Gastrocnemius medialis (tissue), 4 donors: ENCODE measurements at regions not wholly inside any gene's neighbourhood (a gene's known extent, or its start where the extent isn't known, plus 50 kb on each side); places are given as distances from the start of the nearest gene placed in this dataset.

ENCODE experiments used
- CTCF ChIP-seq, 5 experiments: fragments of 450-650 bp in 3 of 5; fragments of 200-600 bp in 2 of 5; sonication (generic) in 2 of 5; IDR thresholded peaks in 4 of 5; conservative IDR thresholded peaks in 1 of 5; 1 replicate in 4 of 5; 2 replicates in 1 of 5; pipeline ENCODE4 v1.5.1; 2016 to 2019; ENCODE audit warnings: antibody characterized with exemption in 5 of 5, mild to moderate bottlenecking in 3 of 5, moderate library complexity in 3 of 5
- POLR2A ChIP-seq, 2 donors: fragments of 450-650 bp; IDR thresholded peaks; one replicate each; pipeline ENCODE4 v1.6.1; 2017; ENCODE audit warnings: antibody characterized with exemption in 2 of 2, mild to moderate bottlenecking in 2 of 2, moderate library complexity in 2 of 2

GRCh38 chr12:92434607-92435025, 268.2 kb upstream of the PLEKHG7 start:
- TF ChIP-seq CTCF (IDR thresholded peaks at IDR 0.05 in 4 of 5, conservative IDR thresholded peaks at IDR 0.05 in 1 of 5) = no peak
- no peak for TF ChIP-seq POLR2A (IDR thresholded peaks at IDR 0.05)
